H7 (cell line): ENCODE measurements at regions not wholly inside any gene's neighbourhood (a gene's known extent, or its start where the extent isn't known, plus 50 kb on each side); places are given as distances from the start of the nearest gene placed in this dataset.
A peak's percentile ranks its signal among the peaks of the same experiment; 100 is the strongest.

Experiments used
- DNase-seq: peaks from one replicate; pipeline ENCODE4 v3.0.0; 2012
- H3K27me3 ChIP-seq: 2 replicates; pipeline ENCODE4 v1.6.0; 2011; ENCODE audit warnings: mild to moderate bottlenecking, low read length; ENCODE audit not compliant: control insufficient read depth, insufficient read depth
- H3K36me3 ChIP-seq: replicated peaks from 2 replicates; pipeline ENCODE4 v1.5.1; 2011; ENCODE audit warnings: low read length; ENCODE audit not compliant: control insufficient read depth, insufficient read depth
- H3K4me3 ChIP-seq: 2 replicates; pipeline ENCODE4 v1.5.1; 2011; ENCODE audit warnings: low read depth, mild to moderate bottlenecking, control low read depth, low read length, moderate library complexity; ENCODE audit not compliant: insufficient read depth

- Histone ChIP-seq H3K36me3 (no peaks in the 10 kb centered on the region), H3K4me3 (no peak overlapping the region), H3K27me3 (no peaks in the 10 kb centered on the region; the same call in 1 of the 2 replicates)
- DNase-seq, result no peak
Measured at GRCh38 chr10:25076506-25077177, 60.2 kb downstream of the THNSL1 start.

- H3K27me3 ChIP-seq, result no peaks in the 10 kb centered on the region; the same call in 1 of the 2 replicates
- DNase-seq, result no peak
- no peaks in the 10 kb centered on the region for H3K36me3 ChIP-seq
- H3K4me3 ChIP-seq, result no peak overlapping the region
Measured at GRCh38 chr10:25078658-25079431, 62.4 kb downstream of the THNSL1 start.

- DNase-seq, result peak; percentile 71
- no peaks in the 10 kb centered on the region for H3K36me3 ChIP-seq
- H3K4me3 ChIP-seq, result no peak overlapping the region
- no peaks in the 10 kb centered on the region; the same call in 1 of the 2 replicates for H3K27me3 ChIP-seq
Measured at GRCh38 chr10:25080880-25081581, 64.6 kb downstream of the THNSL1 start.

GRCh38 chr10:25082276-25083204, 66.1 kb downstream of the THNSL1 start:
- Histone ChIP-seq H3K36me3 (no peaks in the 10 kb centered on the region), H3K27me3 (no peaks in the 10 kb centered on the region; the same call in 1 of the 2 replicates), H3K4me3 (no peak overlapping the region)
- no peak for DNase-seq

- Histone ChIP-seq H3K36me3 (no peaks in the 10 kb centered on the region), H3K4me3 (no peak overlapping the region), H3K27me3 (no peaks in the 10 kb centered on the region; the same call in 1 of the 2 replicates)
- no peak for DNase-seq
Measured at GRCh38 chr10:25083546-25084111, 67.2 kb downstream of the THNSL1 start.

GRCh38 chr10:25084447-25084846, 68.0 kb downstream of the THNSL1 start:
- Histone ChIP-seq H3K36me3 (no peaks in the 10 kb centered on the region), H3K4me3 (no peak overlapping the region), H3K27me3 (no peaks in the 10 kb centered on the region; the same call in 1 of the 2 replicates)
- DNase-seq, result no peak

GRCh38 chr10:25094590-25094989, 78.2 kb downstream of the THNSL1 start:
- H3K27me3 ChIP-seq, result no peaks in the 10 kb centered on the region
- H3K4me3 ChIP-seq, result no peak overlapping the region
- H3K36me3 ChIP-seq, result no peaks in the 10 kb centered on the region
- DNase-seq, result no peak

- Histone ChIP-seq H3K36me3 (no peaks in the 10 kb centered on the region), H3K4me3 (no peak overlapping the region)
Measured at GRCh38 chr10:25097669-25098411, 77.0 kb upstream of the GPR158 start.

GRCh38 chr10:25100141-25100540, 74.7 kb upstream of the GPR158 start:
- H3K27me3 ChIP-seq, result no peaks in the 10 kb centered on the region
- H3K36me3 ChIP-seq, result no peaks in the 10 kb centered on the region
- no peak for DNase-seq
- H3K4me3 ChIP-seq, result no peak overlapping the region

More at GRCh38 chr10:25097669-25098411, 77.0 kb upstream of the GPR158 start:
- no peaks in the 10 kb centered on the region for H3K27me3 ChIP-seq
- DNase-seq, result no peak

- H3K36me3 ChIP-seq, result no peaks in the 10 kb centered on the region
- no peaks in the 10 kb centered on the region for H3K27me3 ChIP-seq
- no peak for DNase-seq
- H3K4me3 ChIP-seq, result no peak overlapping the region
Measured at GRCh38 chr10:25101461-25102146, 73.2 kb upstream of the GPR158 start.

- no peak for DNase-seq
- no peaks in the 10 kb centered on the region for H3K27me3 ChIP-seq
- no peak overlapping the region for H3K4me3 ChIP-seq
- no peaks in the 10 kb centered on the region for H3K36me3 ChIP-seq
Measured at GRCh38 chr10:25102147-25102822, 72.5 kb upstream of the GPR158 start.

GRCh38 chr10:25103703-25104102, 71.1 kb upstream of the GPR158 start:
- Histone ChIP-seq H3K4me3 (no peak overlapping the region), H3K36me3 (no peaks in the 10 kb centered on the region), H3K27me3 (no peaks in the 10 kb centered on the region)
- no peak for DNase-seq
